CD4-positive, alpha-beta memory T cell (primary cell): ENCODE measurements at regions not wholly inside any gene's neighbourhood (a gene's known extent, or its start where the extent isn't known, plus 50 kb on each side); places are given as distances from the start of the nearest gene placed in this dataset.

Experiments used
- CTCF ChIA-PET: fragments of 350-600 bp; sonication (Branson Sonifier 250); formaldehyde crosslinking; loops from one replicate; lab custom pipeline; 2021; ENCODE audit warnings: inconsistent platforms; ENCODE audit not compliant: partially characterized antibody; lab: Charles Lee
- POLR2A ChIA-PET: fragments of 350-600 bp; sonication (Branson Sonifier 250); formaldehyde crosslinking; loops from one replicate; lab custom pipeline; 2021; ENCODE audit not compliant: partially characterized antibody; lab: Charles Lee
- DNase-seq, 5 donors: peaks; one replicate each; pipeline versions ENCODE4 v3.0.0 to v3.0.0-alpha.2; 2020 to 2022; ENCODE audit warnings: mixed read lengths in 1 of 5
- H3K27ac ChIP-seq: one replicate; pipeline ENCODE4 v1.7.0; 2013; ENCODE audit warnings: low read depth, low read length
- H3K27me3 ChIP-seq: 2 replicates; pipeline ENCODE4 v1.7.0; 2013; ENCODE audit warnings: mild to moderate bottlenecking, low read length, moderate library complexity; ENCODE audit not compliant: insufficient read depth
- H3K36me3 ChIP-seq: 2 replicates; pipeline ENCODE4 v1.7.0; 2013; ENCODE audit warnings: mild to moderate bottlenecking, low read length, moderate library complexity; ENCODE audit not compliant: insufficient read depth
- H3K4me1 ChIP-seq: 2 replicates; pipeline ENCODE4 v1.7.0; 2013; ENCODE audit warnings: mild to moderate bottlenecking, low read length, moderate library complexity; ENCODE audit not compliant: insufficient read depth
- H3K4me3 ChIP-seq, 2 donors: one replicate each; pipeline ENCODE4 v1.7.0; 2013; ENCODE audit warnings: low read length in 2 of 2, mild to moderate bottlenecking in 1 of 2
- H3K9me3 ChIP-seq, 2 donors: one replicate each; pipeline ENCODE4 v1.7.0; 2013; ENCODE audit warnings: low read length in 2 of 2, control low read depth in 1 of 2; ENCODE audit not compliant: control insufficient read depth in 1 of 2
- H3K27ac Mint-ChIP-seq, 7 donors: one replicate each; pipeline ENCODE4 v1.8.0; 2020 to 2021; ENCODE audit warnings: mixed read lengths in 7 of 7, mild to moderate bottlenecking in 6 of 7, inconsistent platforms in 3 of 7, moderate library complexity in 3 of 7
- H3K27me3 Mint-ChIP-seq, 2 donors: one replicate each; pipeline ENCODE4 v1.8.0; 2020 to 2021; ENCODE audit warnings: mixed read lengths in 2 of 2
- H3K36me3 Mint-ChIP-seq, 2 donors: one replicate each; pipeline ENCODE4 v1.8.0; 2020 to 2021; ENCODE audit warnings: mixed read lengths in 2 of 2, inconsistent platforms in 1 of 2, mild to moderate bottlenecking in 1 of 2
- H3K4me1 Mint-ChIP-seq, 4 donors: one replicate each; pipeline ENCODE4 v1.8.0; 2020 to 2021; ENCODE audit warnings: mixed read lengths in 4 of 4, mild to moderate bottlenecking in 1 of 4
- H3K4me3 Mint-ChIP-seq, 8 donors: one replicate each; pipeline ENCODE4 v1.8.0; 2020 to 2021; ENCODE audit warnings: mixed read lengths in 8 of 8, mild to moderate bottlenecking in 7 of 8, moderate library complexity in 6 of 8, inconsistent platforms in 3 of 8
- H3K9me3 Mint-ChIP-seq, 8 donors: one replicate each; pipeline ENCODE4 v1.8.0; 2020 to 2021; ENCODE audit warnings: mixed read lengths in 8 of 8, mild to moderate bottlenecking in 5 of 8, inconsistent platforms in 3 of 8, moderate library complexity in 1 of 8
- intact Hi-C: fragments of 100-400 bp; cut with micrococcal nuclease; formaldehyde crosslinking; loops from one replicate; pipeline ENCODE4 v1.15.1; 2023

- POLR2A ChIA-PET: no interaction called here
- H3K36me3 Mint-ChIP-seq: peaks cover 0 to 13% of the 10 kb centered on the region in 2 donors
- intact Hi-C loops: no loop called here
- Histone ChIP-seq H3K27ac (no peak overlapping the region), H3K36me3 (no peaks in the 10 kb centered on the region), H3K9me3 (no peaks in the 10 kb centered on the region), H3K4me1 (no peaks in the 10 kb centered on the region), H3K27me3 (no peaks in the 10 kb centered on the region), H3K4me3 (no peak overlapping the region)
- peaks cover 0 to 4% (median 0%) of the 10 kb centered on the region in 8 donors for H3K9me3 Mint-ChIP-seq
- CTCF ChIA-PET: no interaction called here
- peaks cover 0 to 2% (median 1%) of the 10 kb centered on the region in 4 donors for H3K4me1 Mint-ChIP-seq
- DNase-seq: no peak
- peaks cover 0 to 1% of the 10 kb centered on the region in 2 donors for H3K27me3 Mint-ChIP-seq
- H3K4me3 Mint-ChIP-seq: no peak overlapping the region
- peak overlapping the region in 1 of 7 donors; percentile 77 for H3K27ac Mint-ChIP-seq
Observed at GRCh38 chr2:214674278-214674677, 135.2 kb downstream of the BARD1 start.

GRCh38 chr2:214671319-214671885, 138.1 kb downstream of the BARD1 start:
- ChIA-PET CTCF (no interaction called here), POLR2A (no interaction called here)
- Histone ChIP-seq H3K4me1 (no peaks in the 10 kb centered on the region), H3K27ac (no peak overlapping the region), H3K36me3 (no peaks in the 10 kb centered on the region), H3K4me3 (no peak overlapping the region), H3K27me3 (no peaks in the 10 kb centered on the region), H3K9me3 (no peaks in the 10 kb centered on the region)
- H3K27me3 Mint-ChIP-seq: peaks cover 0 to 3% of the 10 kb centered on the region in 2 donors
- H3K4me3 Mint-ChIP-seq: no peak overlapping the region
- H3K4me1 Mint-ChIP-seq: peaks cover 0 to 2% (median 0%) of the 10 kb centered on the region in 4 donors
- intact Hi-C loops: no loop called here
- no peak overlapping the region for H3K27ac Mint-ChIP-seq
- H3K36me3 Mint-ChIP-seq: peaks cover 3 to 21% of the 10 kb centered on the region in 2 donors
- H3K9me3 Mint-ChIP-seq: peaks cover 2 to 23% (median 11%) of the 10 kb centered on the region in 8 donors
- DNase-seq: no peak

GRCh38 chr2:214652473-214652872, 157.0 kb downstream of the BARD1 start:
- no peaks in the 10 kb centered on the region for H3K27me3 Mint-ChIP-seq
- Histone ChIP-seq H3K36me3 (no peaks in the 10 kb centered on the region), H3K27ac (no peak overlapping the region), H3K4me3 (no peak overlapping the region), H3K9me3 (no peaks in the 10 kb centered on the region), H3K4me1 (no peaks in the 10 kb centered on the region), H3K27me3 (no peaks in the 10 kb centered on the region)
- H3K4me1 Mint-ChIP-seq: no peaks in the 10 kb centered on the region
- H3K4me3 Mint-ChIP-seq: no peak overlapping the region
- DNase-seq: no peak
- peaks cover 0 to 29% (median 19%) of the 10 kb centered on the region in 8 donors for H3K9me3 Mint-ChIP-seq
- intact Hi-C loops: no loop called here
- CTCF ChIA-PET: no interaction called here
- H3K27ac Mint-ChIP-seq: no peak overlapping the region
- POLR2A ChIA-PET: no interaction called here
- peaks cover 2 to 4% of the 10 kb centered on the region in 2 donors for H3K36me3 Mint-ChIP-seq

- intact Hi-C loops: no loop called here
- H3K36me3 Mint-ChIP-seq: peaks cover 0 to 4% of the 10 kb centered on the region in 2 donors
- H3K4me1 ChIP-seq: no peaks in the 10 kb centered on the region
- no peaks in the 10 kb centered on the region for H3K36me3 ChIP-seq
- no peaks in the 10 kb centered on the region for H3K27me3 Mint-ChIP-seq
- H3K27me3 ChIP-seq: no peaks in the 10 kb centered on the region
- no peak overlapping the region for H3K27ac Mint-ChIP-seq
- H3K4me3 ChIP-seq: no peak overlapping the region
- ChIA-PET POLR2A (no interaction called here), CTCF (no interaction called here)
- H3K4me1 Mint-ChIP-seq: no peaks in the 10 kb centered on the region
- H3K27ac ChIP-seq: no peak overlapping the region
- H3K4me3 Mint-ChIP-seq: no peak overlapping the region
- H3K9me3 ChIP-seq: no peaks in the 10 kb centered on the region
- no peak for DNase-seq
- H3K9me3 Mint-ChIP-seq: peaks cover 0 to 19% (median 9%) of the 10 kb centered on the region in 8 donors
Observed at GRCh38 chr2:214651451-214651850, 158.0 kb downstream of the BARD1 start.

GRCh38 chr2:214649440-214650205, 159.9 kb downstream of the BARD1 start:
- Histone ChIP-seq H3K4me3 (no peak overlapping the region), H3K4me1 (no peaks in the 10 kb centered on the region), H3K27ac (no peak overlapping the region), H3K27me3 (no peaks in the 10 kb centered on the region), H3K36me3 (no peaks in the 10 kb centered on the region), H3K9me3 (no peaks in the 10 kb centered on the region)
- ChIA-PET CTCF (no interaction called here), POLR2A (no interaction called here)
- peaks cover 0 to 4% of the 10 kb centered on the region in 2 donors for H3K36me3 Mint-ChIP-seq
- no peaks in the 10 kb centered on the region for H3K4me1 Mint-ChIP-seq
- H3K9me3 Mint-ChIP-seq: peaks cover 0 to 9% (median 6%) of the 10 kb centered on the region in 8 donors
- no peaks in the 10 kb centered on the region for H3K27me3 Mint-ChIP-seq
- intact Hi-C loops: no loop called here
- H3K4me3 Mint-ChIP-seq: no peak overlapping the region
- H3K27ac Mint-ChIP-seq: no peak overlapping the region
- DNase-seq: no peak

- no peaks in the 10 kb centered on the region for H3K36me3 ChIP-seq
- Mint-ChIP-seq H3K4me3 (no peak overlapping the region), H3K9me3 (peaks cover 0 to 9% (median 4%) of the 10 kb centered on the region in 8 donors), H3K4me1 (no peaks in the 10 kb centered on the region), H3K27me3 (no peaks in the 10 kb centered on the region), H3K36me3 (peaks cover 0 to 4% of the 10 kb centered on the region in 2 donors), H3K27ac (no peak overlapping the region)
- intact Hi-C loops: no loop called here
- no peak overlapping the region for H3K4me3 ChIP-seq
- H3K27ac ChIP-seq: no peak overlapping the region
- ChIA-PET CTCF (no interaction called here), POLR2A (no interaction called here)
- no peak for DNase-seq
- H3K4me1 ChIP-seq: no peaks in the 10 kb centered on the region
- H3K9me3 ChIP-seq: no peaks in the 10 kb centered on the region
- H3K27me3 ChIP-seq: no peaks in the 10 kb centered on the region
Observed at GRCh38 chr2:214648520-214648919, 161.0 kb downstream of the BARD1 start.

- Histone ChIP-seq H3K27ac (no peak overlapping the region), H3K4me3 (no peak overlapping the region), H3K9me3 (no peaks in the 10 kb centered on the region), H3K36me3 (no peaks in the 10 kb centered on the region), H3K27me3 (no peaks in the 10 kb centered on the region), H3K4me1 (no peaks in the 10 kb centered on the region)
- no peaks in the 10 kb centered on the region for H3K4me1 Mint-ChIP-seq
- ChIA-PET CTCF (no interaction called here), POLR2A (no interaction called here)
- DNase-seq: no peak
- peaks cover 0 to 22% (median 8%) of the 10 kb centered on the region in 8 donors for H3K9me3 Mint-ChIP-seq
- no peaks in the 10 kb centered on the region for H3K27me3 Mint-ChIP-seq
- H3K36me3 Mint-ChIP-seq: no peaks in the 10 kb centered on the region
- no peak overlapping the region for H3K27ac Mint-ChIP-seq
- intact Hi-C loops: no loop called here
- no peak overlapping the region for H3K4me3 Mint-ChIP-seq
Observed at GRCh38 chr2:214631406-214631805, 178.1 kb downstream of the BARD1 start.
